NCI-H2171 (cell line): ENCODE measurements at regions not wholly inside any gene's neighbourhood (a gene's known extent, or its start where the extent isn't known, plus 50 kb on each side); places are given as distances from the start of the nearest gene placed in this dataset.
"Not testable (repeated sequence)": the region's sequence is repeated elsewhere in the genome, so short reads cannot be mapped to it uniquely, and the experiment has no call there.

ENCODE experiments used
- DNase-seq: peaks from one replicate; lab custom pipeline; 2025; lab: John Stamatoyannopoulos, UW

DNA sequence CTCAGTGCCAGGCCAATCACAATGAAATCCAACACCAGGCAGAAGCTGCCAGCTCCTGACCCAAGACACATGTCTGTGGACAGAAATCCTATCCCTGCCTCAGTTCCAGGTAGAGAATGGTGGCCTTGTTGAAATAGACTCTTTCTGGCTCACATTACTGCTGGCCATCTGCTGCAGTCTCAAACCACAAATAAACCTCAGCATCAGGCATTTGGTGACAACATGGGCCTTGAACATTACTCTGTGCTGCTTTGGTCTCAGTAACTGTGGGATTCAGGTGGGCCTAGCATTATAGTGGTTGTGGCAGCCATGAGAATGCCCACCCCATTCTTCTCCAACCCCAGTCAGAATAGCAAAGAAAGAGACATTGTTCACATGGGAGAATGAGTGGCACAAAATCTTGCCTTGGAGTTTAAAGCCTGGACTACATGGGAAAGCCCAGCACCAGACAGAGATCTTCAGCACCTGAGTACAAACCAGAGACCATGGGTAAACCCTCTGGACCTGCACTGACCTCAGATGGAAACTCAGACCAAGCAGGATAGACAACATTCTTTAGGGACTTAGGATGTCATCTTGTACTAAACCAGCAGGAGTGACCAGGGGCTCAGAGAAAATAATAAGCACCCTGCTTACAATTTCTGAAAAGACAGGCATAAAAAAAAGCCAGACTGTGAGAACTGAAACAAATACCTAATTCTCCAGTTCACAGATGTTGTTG, 50.4 kb upstream of the TRAM1L1 start:
- DNase-seq, result no peak

DNA sequence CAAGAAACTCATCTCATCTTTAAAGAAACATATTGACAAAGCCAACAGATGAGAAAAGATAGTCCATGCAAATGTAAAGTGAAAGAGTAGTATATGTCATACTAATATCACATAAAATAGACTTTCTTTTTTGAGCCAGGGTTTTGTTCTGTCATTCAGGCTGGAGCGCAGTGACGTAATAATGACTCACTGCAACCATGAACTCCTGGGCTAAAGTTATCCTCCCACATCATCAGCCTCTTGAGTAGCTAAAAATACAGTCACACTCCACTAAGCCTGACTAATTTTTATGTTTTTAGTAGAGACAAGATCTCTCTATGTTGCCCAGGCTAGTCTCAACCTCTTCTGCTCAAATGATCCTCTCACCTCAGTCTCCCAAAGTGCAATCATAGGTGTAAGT, 51.8 kb upstream of the TRAM1L1 start:
- no peak for DNase-seq

DNA sequence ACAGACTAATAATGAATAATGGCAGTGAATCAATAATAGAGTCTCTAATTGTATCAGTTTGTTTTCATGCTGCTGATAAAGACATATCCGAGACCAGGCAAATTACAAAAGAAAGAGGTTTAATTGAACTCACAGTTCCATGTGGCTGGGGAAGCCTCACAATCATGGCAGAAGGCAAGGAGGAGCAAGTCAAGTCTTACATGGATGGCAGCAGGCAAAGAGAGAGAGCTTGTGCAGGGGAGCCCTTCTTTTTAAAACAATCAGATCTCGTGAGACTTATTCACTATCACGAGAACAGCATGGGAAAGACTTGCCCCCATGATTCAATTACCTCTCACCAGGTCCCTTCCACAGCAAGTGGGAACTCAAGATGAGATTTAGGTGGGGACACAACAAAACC, 53.4 kb upstream of the TRAM1L1 start:
- DNase-seq, result not testable (repeated sequence)

DNA sequence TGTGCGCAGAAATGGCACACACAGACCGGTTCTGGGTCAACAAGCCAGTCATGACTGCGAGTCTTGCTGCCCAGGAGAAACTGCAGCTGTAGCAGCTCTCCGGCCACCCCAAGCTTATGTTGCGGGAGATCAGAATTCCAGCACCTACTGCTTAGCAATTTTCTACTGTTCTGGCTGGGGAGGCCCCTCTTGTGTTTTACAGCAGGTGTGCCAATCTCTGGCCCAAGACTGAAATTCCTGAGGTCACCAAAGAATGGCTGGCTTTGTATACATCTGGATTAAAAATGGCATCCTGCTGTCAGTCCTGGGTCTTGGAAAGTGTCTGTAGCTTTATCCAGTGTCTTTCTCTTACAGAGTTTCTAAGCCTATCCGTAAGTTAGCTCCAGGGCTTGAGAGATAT, 68.9 kb upstream of the TRAM1L1 start:
- DNase-seq, result no peak

GRCh38 chr4:117156806-117157205, 71.4 kb upstream of the TRAM1L1 start:
- no peak for DNase-seq

GRCh38 chr4:117157360-117157759, 72.0 kb upstream of the TRAM1L1 start:
- no peak for DNase-seq

- DNase-seq, result no peak
Observed at GRCh38 chr4:117162976-117163375, 77.6 kb upstream of the TRAM1L1 start.

- no peak for DNase-seq
Observed at GRCh38 chr4:117164338-117164737, 79.0 kb upstream of the TRAM1L1 start.

- not testable (repeated sequence) for DNase-seq
Observed at GRCh38 chr4:117175369-117175768, 90.0 kb upstream of the TRAM1L1 start.

DNA sequence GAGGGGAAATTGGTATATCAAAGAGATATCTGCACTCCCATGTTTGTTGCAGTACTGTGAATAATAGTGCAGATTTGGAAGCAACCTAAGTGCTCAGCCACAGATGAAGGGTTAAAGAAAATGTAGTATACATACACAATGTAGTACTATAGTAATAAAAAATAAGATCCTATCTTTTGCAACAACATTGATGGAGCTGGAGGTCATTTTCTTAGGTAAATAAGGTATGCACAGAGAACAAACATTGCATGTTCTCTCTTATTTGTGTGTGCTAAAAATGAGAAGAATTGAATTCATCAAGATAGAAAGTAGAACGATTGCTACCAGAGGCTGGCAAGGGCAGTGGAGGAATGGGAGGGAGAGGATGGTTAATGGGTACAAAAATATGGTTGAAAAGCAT, 117.9 kb upstream of the TRAM1L1 start:
- DNase-seq, result no peak

DNA sequence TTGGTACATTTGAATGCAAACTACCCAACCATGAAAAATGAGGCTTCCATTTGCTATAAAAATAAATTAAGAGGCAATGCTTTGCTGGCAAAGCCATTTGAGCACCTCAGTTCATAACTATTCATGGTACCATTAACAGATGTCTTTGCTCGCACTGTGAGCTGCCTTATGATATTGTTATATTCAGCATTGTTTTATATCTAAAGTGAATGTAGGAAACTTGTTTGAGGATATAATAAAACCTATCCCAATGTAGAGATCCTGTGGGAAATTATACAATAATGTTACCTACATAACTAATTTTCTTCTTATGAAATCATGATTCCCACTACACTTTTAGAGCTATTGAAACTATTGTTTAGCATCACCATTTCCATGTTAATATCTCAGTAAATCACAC, 125.2 kb upstream of the TRAM1L1 start:
- no peak for DNase-seq

DNA sequence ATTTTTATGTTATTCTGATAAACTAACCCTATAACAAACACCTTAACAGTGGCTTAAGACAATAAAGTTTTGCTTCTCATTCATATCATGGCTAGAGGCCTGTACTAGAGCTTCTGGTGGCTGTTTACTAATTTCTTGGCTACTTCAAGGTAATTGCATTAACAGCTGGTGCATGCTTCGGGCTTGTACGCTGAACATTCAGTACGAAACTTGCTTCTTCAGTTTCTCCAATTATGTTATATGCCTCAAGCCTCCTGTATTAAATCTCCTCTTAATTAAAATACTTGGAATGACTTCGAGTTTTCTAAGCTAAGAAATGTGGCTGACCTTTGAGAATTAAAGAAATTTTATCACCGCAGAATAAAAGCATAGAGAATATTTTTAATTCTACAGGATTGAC, 138.9 kb upstream of the TRAM1L1 start:
- no peak for DNase-seq

- DNase-seq, result no peak
Observed at GRCh38 chr4:117225471-117225870, 140.1 kb upstream of the TRAM1L1 start.

GRCh38 chr4:117227925-117228324, 142.5 kb upstream of the TRAM1L1 start:
- no peak for DNase-seq

DNA sequence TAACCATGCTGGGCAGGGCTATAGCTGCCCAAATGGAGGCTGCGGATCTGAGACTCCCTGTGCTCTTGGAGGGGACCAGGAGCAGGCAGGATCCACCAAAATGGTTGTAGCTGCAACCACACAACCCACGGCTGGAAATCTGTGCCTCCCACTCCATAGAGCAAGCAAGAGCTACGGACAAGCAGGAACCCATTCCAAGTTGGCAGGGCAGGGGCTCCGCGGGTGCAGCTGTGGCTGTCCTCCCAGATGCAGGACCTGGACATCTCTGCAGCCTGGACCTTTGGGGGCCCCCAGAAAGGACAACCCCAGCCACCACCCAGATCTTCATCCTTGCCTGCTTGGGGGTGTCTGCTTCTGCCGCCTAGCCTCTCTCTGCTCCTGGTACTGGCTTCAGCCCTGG, 154.1 kb upstream of the TRAM1L1 start:
- DNase-seq, result no peak

- DNase-seq, result no peak
Observed at GRCh38 chr4:117249333-117249732, 164.0 kb upstream of the TRAM1L1 start.

DNA sequence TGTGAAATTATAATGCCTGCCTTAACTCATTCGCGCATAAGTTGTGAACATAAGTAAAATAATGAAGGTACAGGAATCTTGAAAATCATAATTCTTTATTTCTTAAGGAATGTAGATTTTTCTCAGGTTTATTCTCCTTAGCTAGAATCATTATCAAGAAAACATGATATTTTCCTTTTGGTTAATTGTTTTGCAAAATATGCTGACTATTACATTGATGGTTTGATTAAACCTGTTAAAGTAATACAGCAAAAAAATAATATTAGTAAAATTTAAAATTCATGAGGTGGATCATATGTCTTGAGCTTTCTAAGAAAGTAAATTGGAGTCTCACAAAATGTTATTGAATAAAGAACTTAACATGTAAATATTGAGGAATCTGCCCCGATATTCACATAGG, 178.7 kb upstream of the TRAM1L1 start:
- no peak for DNase-seq

- no peak for DNase-seq
Observed at GRCh38 chr4:117267317-117267716, 181.9 kb upstream of the TRAM1L1 start.

DNA sequence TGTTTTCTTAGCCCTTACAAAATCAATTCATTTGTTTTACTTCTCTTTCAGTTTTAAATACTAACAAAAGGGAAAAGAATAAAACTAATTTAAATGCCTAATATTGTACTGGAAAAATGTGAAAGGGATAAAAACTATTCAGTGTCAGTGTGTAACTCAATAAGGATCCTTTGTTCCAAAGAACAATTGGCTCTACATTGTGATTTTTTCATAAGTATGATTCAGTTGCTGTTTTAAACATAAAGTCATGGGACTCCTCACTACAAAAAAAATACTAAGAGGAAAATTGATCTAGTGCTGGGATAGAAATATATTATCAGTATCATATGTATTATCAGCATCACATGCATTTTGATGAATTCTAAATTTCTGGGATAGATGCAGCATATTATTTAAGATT, 199.4 kb upstream of the TRAM1L1 start:
- DNase-seq, result no peak

DNA sequence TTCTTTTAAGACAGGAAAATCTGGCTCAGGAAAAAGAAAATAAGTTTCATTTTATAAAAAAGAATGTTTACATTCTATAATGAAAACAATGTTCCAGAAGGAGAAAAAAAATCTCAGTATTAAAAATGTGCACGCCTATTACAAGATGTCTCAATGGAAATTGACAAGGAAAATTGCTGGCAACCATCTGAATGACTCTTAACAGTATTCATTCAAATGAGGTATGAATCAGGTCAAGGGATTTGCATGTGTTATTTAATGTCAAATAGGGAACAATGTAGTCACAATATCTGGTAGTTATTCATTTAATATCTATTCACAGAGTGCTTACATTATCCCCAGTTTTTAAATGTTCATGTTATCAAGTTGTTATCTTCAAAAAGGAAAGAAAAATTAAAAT, 208.4 kb upstream of the TRAM1L1 start:
- DNase-seq, result no peak

DNA sequence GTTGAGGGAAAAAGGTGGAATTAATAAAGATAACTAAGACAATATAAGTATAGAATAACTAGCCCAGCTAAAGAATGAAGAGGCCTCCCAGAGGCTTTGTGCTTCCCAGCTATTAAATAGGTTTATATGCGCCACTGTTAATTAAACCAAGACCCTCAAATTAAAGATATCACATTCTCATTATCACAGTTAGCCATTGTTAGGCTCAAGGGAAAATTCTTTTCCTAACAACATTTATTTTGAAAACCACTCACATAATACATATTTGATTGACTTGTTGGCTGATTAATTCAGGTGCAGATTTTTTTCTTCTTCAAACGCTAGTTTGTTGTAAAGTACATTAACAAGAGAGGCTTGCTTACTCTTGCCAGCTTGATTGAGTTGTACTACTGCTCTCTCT, 216.8 kb upstream of the TRAM1L1 start:
- no peak for DNase-seq

DNA sequence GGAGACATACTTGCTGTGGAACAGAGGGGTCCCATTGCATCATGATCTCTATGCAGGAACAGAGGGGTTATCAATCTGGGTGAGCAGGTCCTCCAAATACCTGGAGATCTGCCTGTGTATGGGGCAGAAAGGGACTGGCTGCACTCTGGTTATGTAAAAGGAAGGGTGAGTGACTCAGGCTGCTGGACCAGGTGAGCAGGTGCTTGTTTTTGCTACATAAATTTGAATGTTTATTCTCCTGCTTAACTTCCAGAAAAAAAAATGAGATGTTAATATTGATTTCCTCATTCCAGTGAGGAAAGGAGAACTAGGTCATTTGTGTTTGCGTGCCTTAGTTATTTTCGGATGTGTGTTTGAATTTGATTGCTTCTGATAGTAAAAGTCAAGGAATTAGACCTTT, 225.8 kb upstream of the TRAM1L1 start:
- DNase-seq, result no peak

- DNase-seq, result no peak
Observed at GRCh38 chr4:117311989-117312388, 226.6 kb upstream of the TRAM1L1 start.

GRCh38 chr4:117324851-117325491, 239.6 kb upstream of the TRAM1L1 start:
- no peak for DNase-seq
